Cardiac fibroblast (primary cell): ENCODE measurements at regions not wholly inside any gene's neighbourhood (a gene's known extent, or its start where the extent isn't known, plus 50 kb on each side); places are given as distances from the start of the nearest gene placed in this dataset.
A peak's percentile ranks its signal among the peaks of the same experiment; 100 is the strongest.

Source experiments
- DNase-seq, 2 donors: peaks; one replicate each; pipeline versions ENCODE4 v3.0.0 to v3.0.0-alpha.2; 2010; ENCODE audit warnings: low read depth in 2 of 2
- H3K4me3 ChIP-seq, 2 donors: replicated peaks in 1 of 2; 1 replicate in 1 of 2; 2 replicates in 1 of 2; pipeline ENCODE4 v1.5.1; 2011; ENCODE audit warnings: low read depth in 2 of 2, low read length in 2 of 2, mild to moderate bottlenecking in 2 of 2, moderate library complexity in 1 of 2
- CTCF ChIP-seq: IDR thresholded peaks from one replicate; pipeline ENCODE4 v1.5.1; 2011; ENCODE audit warnings: low read depth, mild to moderate bottlenecking, low read length, inconsistent platforms

GRCh38 chr5:113776832-113777525 is 263.5 kb downstream of the YTHDC2 start:
- no peak for TF ChIP-seq CTCF
- no peak overlapping the region for H3K4me3 ChIP-seq
- peak; percentile 18 to 22 for DNase-seq

GRCh38 chr5:113778147-113778546 is 264.7 kb downstream of the YTHDC2 start:
- no peak overlapping the region for H3K4me3 ChIP-seq
- DNase-seq, result no peak
- no peak for TF ChIP-seq CTCF

- no peak for TF ChIP-seq CTCF
- H3K4me3 ChIP-seq, result no peak overlapping the region
- no peak for DNase-seq
These were observed 274.7 kb downstream of the YTHDC2 start for GRCh38 chr5:113788141-113788655.

- no peak overlapping the region for H3K4me3 ChIP-seq
- no peak for TF ChIP-seq CTCF
- DNase-seq, result no peak
These were observed 276.3 kb downstream of the YTHDC2 start for GRCh38 chr5:113789769-113790168.

GRCh38 chr5:113792806-113793205 is 279.3 kb downstream of the YTHDC2 start:
- TF ChIP-seq CTCF, result no peak
- H3K4me3 ChIP-seq, result no peak overlapping the region
- no peak for DNase-seq

GRCh38 chr5:113794981-113795380 is 281.5 kb downstream of the YTHDC2 start:
- no peak overlapping the region for H3K4me3 ChIP-seq
- no peak for TF ChIP-seq CTCF
- DNase-seq, result no peak

- no peak for DNase-seq
- TF ChIP-seq CTCF, result no peak
- no peak overlapping the region for H3K4me3 ChIP-seq
These were observed 287.2 kb downstream of the YTHDC2 start for GRCh38 chr5:113800686-113801085.
